MM.1S (cell line): ENCODE measurements at regions not wholly inside any gene's neighbourhood (a gene's known extent, or its start where the extent isn't known, plus 50 kb on each side); places are given as distances from the start of the nearest gene placed in this dataset.

Experiments used
- CTCF ChIP-seq: fragments of 300-600 bp; sonication (generic); IDR thresholded peaks from 2 replicates; pipeline ENCODE4 v1.5.1; 2016; ENCODE audit warnings: antibody characterized with exemption, low read length, mixed read lengths
- EZH2 ChIP-seq: fragments of 300-600 bp; sonication (generic); optimal IDR thresholded peaks from 2 replicates; pipeline ENCODE3; 2017; ENCODE audit warnings: low read depth, mild to moderate bottlenecking, antibody characterized with exemption, low read length, mixed read lengths
- EZH2phosphoT487 ChIP-seq: fragments of 300-600 bp; sonication (generic); IDR thresholded peaks from 2 replicates; pipeline ENCODE4 v1.6.1; 2018; ENCODE audit warnings: antibody characterized with exemption, low read length

- TF ChIP-seq EZH2phosphoT487 (no peak), CTCF (no peak), EZH2 (no peak)
Measured at GRCh38 chr15:87118435-87118834, 1038.8 kb downstream of the AGBL1 start.
